H1 (cell line): ENCODE measurements at regions not wholly inside any gene's neighbourhood (a gene's known extent, or its start where the extent isn't known, plus 50 kb on each side); places are given as distances from the start of the nearest gene placed in this dataset.

ENCODE experiments used
- CHD2 ChIP-seq: IDR thresholded peaks from 2 replicates; pipeline ENCODE4 v1.6.1; 2012; ENCODE audit warnings: low read length, improper control_type of control experiment
- GTF2F1 ChIP-seq: IDR thresholded peaks from 2 replicates; pipeline ENCODE4 v1.6.1; 2012; ENCODE audit warnings: low read depth, low read length, improper control_type of control experiment, borderline replicate concordance
- HDAC2 ChIP-seq, 2 experiments: fragments of 300-600 bp in 1 of 2; sonication (generic) in 1 of 2; IDR thresholded peaks; 2 replicates each; pipeline ENCODE4 v1.6.1; 2011 to 2012; ENCODE audit warnings: low read depth in 2 of 2, low read length in 2 of 2, mild to moderate bottlenecking in 2 of 2, moderate library complexity in 2 of 2, borderline replicate concordance in 1 of 2, inconsistent platforms in 1 of 2
- POLR2A ChIP-seq, 2 experiments: IDR thresholded peaks; 1 replicate in 1 of 2; 2 replicates in 1 of 2; pipeline ENCODE4 v1.6.1; 2011; ENCODE audit warnings: low read depth in 2 of 2, low read length in 2 of 2, mild to moderate bottlenecking in 2 of 2; ENCODE audit errors: control extremely low read depth in 1 of 2
- RNF2 ChIP-seq: fragments of 200-900, 300-1000 bp; sonication (generic); IDR thresholded peaks from 2 replicates; pipeline ENCODE4 v1.7.1; 2016; ENCODE audit warnings: borderline replicate concordance, low read depth, mild to moderate bottlenecking, antibody characterized with exemption, low read length; ENCODE audit not compliant: poor library complexity, severe bottlenecking; ENCODE audit errors: missing control alignments
- SP2 ChIP-seq: IDR thresholded peaks from 2 replicates; pipeline ENCODE4 v1.6.1; 2012; ENCODE audit warnings: mild to moderate bottlenecking, low read length, inconsistent platforms
- SUZ12 ChIP-seq: fragments of 200-600 bp; sonication (generic); IDR thresholded peaks from 2 replicates; pipeline ENCODE4 v1.6.1; 2012; ENCODE audit warnings: mild to moderate bottlenecking, inconsistent platforms, low read length, moderate library complexity, mixed read lengths
- TCF12 ChIP-seq: IDR thresholded peaks from 2 replicates; pipeline ENCODE4 v1.6.1; 2011; ENCODE audit warnings: low read depth, mild to moderate bottlenecking, low read length
- USF2 ChIP-seq: IDR thresholded peaks from 2 replicates; pipeline ENCODE4 v1.6.1; 2011; ENCODE audit warnings: low read length, improper control_type of control experiment
- ZNF274 ChIP-seq: IDR thresholded peaks from 2 replicates; pipeline ENCODE4 v1.7.0; 2012; ENCODE audit warnings: low read length, borderline replicate concordance; ENCODE audit errors: extremely low read depth
- TF ChIP-seq, protein P1 (sequence below): fragments of 300-600 bp; sonication (generic); IDR thresholded peaks from 2 replicates; pipeline ENCODE4 v1.7.1; 2012; ENCODE audit warnings: low read length, moderate library complexity, mild to moderate bottlenecking, inconsistent platforms; ENCODE audit not compliant: insufficient replicate concordance

GRCh38 chr1:34425046-34425445 is 248.3 kb downstream of the C1orf94 start (continued):
- TF ChIP-seq, protein P1, sequence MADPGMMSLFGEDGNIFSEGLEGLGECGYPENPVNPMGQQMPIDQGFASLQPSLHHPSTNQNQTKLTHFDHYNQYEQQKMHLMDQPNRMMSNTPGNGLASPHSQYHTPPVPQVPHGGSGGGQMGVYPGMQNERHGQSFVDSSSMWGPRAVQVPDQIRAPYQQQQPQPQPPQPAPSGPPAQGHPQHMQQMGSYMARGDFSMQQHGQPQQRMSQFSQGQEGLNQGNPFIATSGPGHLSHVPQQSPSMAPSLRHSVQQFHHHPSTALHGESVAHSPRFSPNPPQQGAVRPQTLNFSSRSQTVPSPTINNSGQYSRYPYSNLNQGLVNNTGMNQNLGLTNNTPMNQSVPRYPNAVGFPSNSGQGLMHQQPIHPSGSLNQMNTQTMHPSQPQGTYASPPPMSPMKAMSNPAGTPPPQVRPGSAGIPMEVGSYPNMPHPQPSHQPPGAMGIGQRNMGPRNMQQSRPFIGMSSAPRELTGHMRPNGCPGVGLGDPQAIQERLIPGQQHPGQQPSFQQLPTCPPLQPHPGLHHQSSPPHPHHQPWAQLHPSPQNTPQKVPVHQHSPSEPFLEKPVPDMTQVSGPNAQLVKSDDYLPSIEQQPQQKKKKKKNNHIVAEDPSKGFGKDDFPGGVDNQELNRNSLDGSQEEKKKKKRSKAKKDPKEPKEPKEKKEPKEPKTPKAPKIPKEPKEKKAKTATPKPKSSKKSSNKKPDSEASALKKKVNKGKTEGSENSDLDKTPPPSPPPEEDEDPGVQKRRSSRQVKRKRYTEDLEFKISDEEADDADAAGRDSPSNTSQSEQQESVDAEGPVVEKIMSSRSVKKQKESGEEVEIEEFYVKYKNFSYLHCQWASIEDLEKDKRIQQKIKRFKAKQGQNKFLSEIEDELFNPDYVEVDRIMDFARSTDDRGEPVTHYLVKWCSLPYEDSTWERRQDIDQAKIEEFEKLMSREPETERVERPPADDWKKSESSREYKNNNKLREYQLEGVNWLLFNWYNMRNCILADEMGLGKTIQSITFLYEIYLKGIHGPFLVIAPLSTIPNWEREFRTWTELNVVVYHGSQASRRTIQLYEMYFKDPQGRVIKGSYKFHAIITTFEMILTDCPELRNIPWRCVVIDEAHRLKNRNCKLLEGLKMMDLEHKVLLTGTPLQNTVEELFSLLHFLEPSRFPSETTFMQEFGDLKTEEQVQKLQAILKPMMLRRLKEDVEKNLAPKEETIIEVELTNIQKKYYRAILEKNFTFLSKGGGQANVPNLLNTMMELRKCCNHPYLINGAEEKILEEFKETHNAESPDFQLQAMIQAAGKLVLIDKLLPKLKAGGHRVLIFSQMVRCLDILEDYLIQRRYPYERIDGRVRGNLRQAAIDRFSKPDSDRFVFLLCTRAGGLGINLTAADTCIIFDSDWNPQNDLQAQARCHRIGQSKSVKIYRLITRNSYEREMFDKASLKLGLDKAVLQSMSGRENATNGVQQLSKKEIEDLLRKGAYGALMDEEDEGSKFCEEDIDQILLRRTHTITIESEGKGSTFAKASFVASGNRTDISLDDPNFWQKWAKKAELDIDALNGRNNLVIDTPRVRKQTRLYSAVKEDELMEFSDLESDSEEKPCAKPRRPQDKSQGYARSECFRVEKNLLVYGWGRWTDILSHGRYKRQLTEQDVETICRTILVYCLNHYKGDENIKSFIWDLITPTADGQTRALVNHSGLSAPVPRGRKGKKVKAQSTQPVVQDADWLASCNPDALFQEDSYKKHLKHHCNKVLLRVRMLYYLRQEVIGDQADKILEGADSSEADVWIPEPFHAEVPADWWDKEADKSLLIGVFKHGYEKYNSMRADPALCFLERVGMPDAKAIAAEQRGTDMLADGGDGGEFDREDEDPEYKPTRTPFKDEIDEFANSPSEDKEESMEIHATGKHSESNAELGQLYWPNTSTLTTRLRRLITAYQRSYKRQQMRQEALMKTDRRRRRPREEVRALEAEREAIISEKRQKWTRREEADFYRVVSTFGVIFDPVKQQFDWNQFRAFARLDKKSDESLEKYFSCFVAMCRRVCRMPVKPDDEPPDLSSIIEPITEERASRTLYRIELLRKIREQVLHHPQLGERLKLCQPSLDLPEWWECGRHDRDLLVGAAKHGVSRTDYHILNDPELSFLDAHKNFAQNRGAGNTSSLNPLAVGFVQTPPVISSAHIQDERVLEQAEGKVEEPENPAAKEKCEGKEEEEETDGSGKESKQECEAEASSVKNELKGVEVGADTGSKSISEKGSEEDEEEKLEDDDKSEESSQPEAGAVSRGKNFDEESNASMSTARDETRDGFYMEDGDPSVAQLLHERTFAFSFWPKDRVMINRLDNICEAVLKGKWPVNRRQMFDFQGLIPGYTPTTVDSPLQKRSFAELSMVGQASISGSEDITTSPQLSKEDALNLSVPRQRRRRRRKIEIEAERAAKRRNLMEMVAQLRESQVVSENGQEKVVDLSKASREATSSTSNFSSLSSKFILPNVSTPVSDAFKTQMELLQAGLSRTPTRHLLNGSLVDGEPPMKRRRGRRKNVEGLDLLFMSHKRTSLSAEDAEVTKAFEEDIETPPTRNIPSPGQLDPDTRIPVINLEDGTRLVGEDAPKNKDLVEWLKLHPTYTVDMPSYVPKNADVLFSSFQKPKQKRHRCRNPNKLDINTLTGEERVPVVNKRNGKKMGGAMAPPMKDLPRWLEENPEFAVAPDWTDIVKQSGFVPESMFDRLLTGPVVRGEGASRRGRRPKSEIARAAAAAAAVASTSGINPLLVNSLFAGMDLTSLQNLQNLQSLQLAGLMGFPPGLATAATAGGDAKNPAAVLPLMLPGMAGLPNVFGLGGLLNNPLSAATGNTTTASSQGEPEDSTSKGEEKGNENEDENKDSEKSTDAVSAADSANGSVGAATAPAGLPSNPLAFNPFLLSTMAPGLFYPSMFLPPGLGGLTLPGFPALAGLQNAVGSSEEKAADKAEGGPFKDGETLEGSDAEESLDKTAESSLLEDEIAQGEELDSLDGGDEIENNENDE, result no peak
- TF ChIP-seq HDAC2 (IDR thresholded peaks at IDR 0.05; ENCODE audit: borderline replicate concordance in 1 of 2, low read depth in 2 of 2, low read length in 2 of 2) (no peak), CHD2 (no peak), USF2 (no peak), RNF2 (no peak), GTF2F1 (no peak), TCF12 (no peak), ZNF274 (no peak), SP2 (no peak), POLR2A (IDR thresholded peaks at IDR 0.05; ENCODE audit: control extremely low read depth in 1 of 2, low read depth in 2 of 2, low read length in 2 of 2) (no peak), SUZ12 (no peak)
